ENCODE measurements at regions not wholly inside any gene's neighbourhood (a gene's known extent, or its start where the extent isn't known, plus 50 kb on each side); places are given as distances from the start of the nearest gene placed in this dataset.
A peak's percentile ranks its signal among the peaks of the same experiment; 100 is the strongest.

- H3K36me3 Mint-ChIP-seq = peaks cover 14% of the 10 kb centered on the region
- DNase-seq (ENCODE audit: low spot score) (no peak), ATAC-seq (no peak)
- H3K4me3 Mint-ChIP-seq = no peak overlapping the region
- CTCF ChIA-PET = interaction anchor here (1.1 kb wide), 1 partner anchor 41 kb away, joined by 5 read pairs; no protein-coding TSS in a partner anchor
- POLR2A ChIA-PET = interaction anchor here (0.8 kb wide), 1 partner anchor 15 kb away, joined by 3 read pairs; no protein-coding TSS in a partner anchor
- H3K27ac Mint-ChIP-seq = no peak overlapping the region
- H3K27me3 Mint-ChIP-seq (ENCODE audit: low read depth) = peaks cover 6% of the 10 kb centered on the region; the same call in 1 of the 2 replicates
- peaks cover 33% of the 10 kb centered on the region for H3K4me1 Mint-ChIP-seq
- H3K9me3 Mint-ChIP-seq = peaks cover 19% of the 10 kb centered on the region
- no peak for TF ChIP-seq IRF2 (CRISPR knock-in tag; IDR thresholded peaks at IDR 0.05; ENCODE audit: borderline replicate concordance, low read depth)
- no peak for TF ChIP-seq ERG (CRISPR knock-in tag; IDR thresholded peaks at IDR 0.05)
- TF ChIP-seq TCF7 (CRISPR knock-in tag; IDR thresholded peaks at IDR 0.05; ENCODE audit: low read depth) = no peak
- no peak for TF ChIP-seq FOXJ3 (CRISPR knock-in tag; IDR thresholded peaks at IDR 0.05; ENCODE audit: borderline replicate concordance)
- no peak for TF ChIP-seq ZNF138 (CRISPR knock-in tag; conservative IDR thresholded peaks at IDR 0.05)
- TF ChIP-seq NFATC4 (CRISPR knock-in tag; IDR thresholded peaks at IDR 0.05) = no peak
- TF ChIP-seq MYBL2 (CRISPR knock-in tag; IDR thresholded peaks at IDR 0.05) = no peak
- TF ChIP-seq ZSCAN18 (CRISPR knock-in tag; IDR thresholded peaks at IDR 0.05) = no peak
- TF ChIP-seq NR1H2 (CRISPR knock-in tag; IDR thresholded peaks at IDR 0.05) = no peak
- TF ChIP-seq USF2 (CRISPR knock-in tag; IDR thresholded peaks at IDR 0.05) = no peak
Measured at GRCh38 chr10:2968401-2969058, 98.8 kb upstream of the PFKP start.

GRCh38 chr10:2966134-2966533, 101.2 kb upstream of the PFKP start:
- no peak for DNase-seq (ENCODE audit: low spot score)
- H3K9me3 Mint-ChIP-seq = peaks cover 36% of the 10 kb centered on the region
- ATAC-seq = no peak
- 0 out of 2 replicates have a peak, but pooled peaks have one; percentile 35 for TF ChIP-seq ZNF512 (CRISPR knock-in tag; IDR thresholded peaks at IDR 0.05; ENCODE audit: borderline replicate concordance)
- TF ChIP-seq ZNF138 (CRISPR knock-in tag; conservative IDR thresholded peaks at IDR 0.05) = no peak
- ChIA-PET POLR2A (interaction anchor here (0.7 kb wide), 1 partner anchor 123 kb away, joined by 3 read pairs; no protein-coding TSS in a partner anchor), CTCF (interaction anchor here (1.0 kb wide), 1 partner anchor 38 kb away, joined by 3 read pairs; no protein-coding TSS in a partner anchor)
- H3K4me1 Mint-ChIP-seq = peaks cover 30% of the 10 kb centered on the region
- H3K36me3 Mint-ChIP-seq = peaks cover 38% of the 10 kb centered on the region
- H3K27ac Mint-ChIP-seq = no peak overlapping the region
- H3K4me3 Mint-ChIP-seq = no peak overlapping the region
- peaks cover 13% of the 10 kb centered on the region for H3K27me3 Mint-ChIP-seq (ENCODE audit: low read depth)

GRCh38 chr10:2964632-2965296, 102.6 kb upstream of the PFKP start:
- ATAC-seq (no peak), DNase-seq (ENCODE audit: low spot score) (no peak)
- Mint-ChIP-seq H3K36me3 (peaks cover 47% of the 10 kb centered on the region), H3K4me3 (no peak overlapping the region), H3K4me1 (peaks cover 30% of the 10 kb centered on the region), H3K27me3 (ENCODE audit: low read depth) (peaks cover 15% of the 10 kb centered on the region), H3K27ac (peak overlapping the region; percentile 50), H3K9me3 (peaks cover 48% of the 10 kb centered on the region)
- POLR2A ChIA-PET = no interaction called here
- no peak for TF ChIP-seq GRHL2 (CRISPR knock-in tag; IDR thresholded peaks at IDR 0.05; ENCODE audit: insufficient replicate concordance, severe bottlenecking)
- TF ChIP-seq GTF2I (CRISPR knock-in tag; conservative IDR thresholded peaks at IDR 0.05) = no peak
- TF ChIP-seq ZNF232 (CRISPR knock-in tag; IDR thresholded peaks at IDR 0.05) = no peak
- no peak for TF ChIP-seq ZNF219 (CRISPR knock-in tag; IDR thresholded peaks at IDR 0.05; ENCODE audit: borderline replicate concordance)
- TF ChIP-seq MLX (CRISPR knock-in tag; IDR thresholded peaks at IDR 0.05) = no peak
- no peak for TF ChIP-seq E2F1 (CRISPR knock-in tag; IDR thresholded peaks at IDR 0.05)
- TF ChIP-seq TCF7 (CRISPR knock-in tag; IDR thresholded peaks at IDR 0.05; ENCODE audit: low read depth) = no peak
- no peak for TF ChIP-seq TP53 (CRISPR knock-in tag; IDR thresholded peaks at IDR 0.05)
- CTCF ChIA-PET = interaction anchor here (1.0 to 1.4 kb wide), 3 partner anchors 9 to 126 kb away, joined by 3 to 4 read pairs (median 4); no protein-coding TSS in a partner anchor
